GM06990 (cell line): ENCODE measurements at regions not wholly inside any gene's neighbourhood (a gene's known extent, or its start where the extent isn't known, plus 50 kb on each side); places are given as distances from the start of the nearest gene placed in this dataset.

Experiments used
- DNase-seq: peaks from one replicate; pipeline ENCODE4 v3.0.0-alpha.2; 2011; ENCODE audit not compliant: insufficient read length; ENCODE audit errors: extremely low read depth
- H3K27me3 ChIP-seq: replicated peaks from 2 replicates; pipeline ENCODE4 v1.6.0; 2011; ENCODE audit warnings: low read length; ENCODE audit not compliant: control insufficient read depth, insufficient read depth
- H3K36me3 ChIP-seq: 2 replicates; pipeline ENCODE4 v1.5.1; 2011; ENCODE audit warnings: low read length; ENCODE audit not compliant: control insufficient read depth, insufficient read depth
- H3K4me3 ChIP-seq: replicated peaks from 2 replicates; pipeline ENCODE4 v1.5.1; 2011; ENCODE audit warnings: low read depth, mild to moderate bottlenecking, control low read depth, low read length
- TF ChIP-seq, protein P1 (sequence below): IDR thresholded peaks from 2 replicates; pipeline ENCODE4 v1.5.1; 2011; ENCODE audit warnings: low read length, control low read depth, mild to moderate bottlenecking, inconsistent platforms; ENCODE audit not compliant: insufficient read depth, poor library complexity, severe bottlenecking

DNA sequence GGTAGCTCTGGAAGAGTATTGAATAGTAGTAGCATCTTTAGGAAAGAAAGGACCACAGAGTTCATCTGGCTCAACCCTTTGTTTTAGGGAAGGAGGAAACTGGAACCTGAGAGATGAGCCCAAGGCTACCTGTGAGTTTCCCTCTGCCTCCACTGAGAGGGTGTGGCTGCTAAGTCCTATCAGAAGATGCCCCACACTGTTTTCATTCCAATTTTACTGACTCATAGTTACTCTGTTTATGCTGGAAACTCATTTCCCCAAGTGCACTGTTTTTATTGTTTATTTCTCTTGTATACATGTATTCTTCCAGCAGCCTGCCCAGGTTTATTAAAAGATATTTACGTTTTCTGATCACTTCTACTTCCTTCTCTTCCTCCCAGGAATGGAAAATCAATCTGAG lies 127.4 kb upstream of the ARHGAP5 start:
- no peak for DNase-seq
- Histone ChIP-seq H3K4me3 (no peak overlapping the region), H3K27me3 (no peaks in the 10 kb centered on the region), H3K36me3 (no peaks in the 10 kb centered on the region)
- TF ChIP-seq, protein P1, sequence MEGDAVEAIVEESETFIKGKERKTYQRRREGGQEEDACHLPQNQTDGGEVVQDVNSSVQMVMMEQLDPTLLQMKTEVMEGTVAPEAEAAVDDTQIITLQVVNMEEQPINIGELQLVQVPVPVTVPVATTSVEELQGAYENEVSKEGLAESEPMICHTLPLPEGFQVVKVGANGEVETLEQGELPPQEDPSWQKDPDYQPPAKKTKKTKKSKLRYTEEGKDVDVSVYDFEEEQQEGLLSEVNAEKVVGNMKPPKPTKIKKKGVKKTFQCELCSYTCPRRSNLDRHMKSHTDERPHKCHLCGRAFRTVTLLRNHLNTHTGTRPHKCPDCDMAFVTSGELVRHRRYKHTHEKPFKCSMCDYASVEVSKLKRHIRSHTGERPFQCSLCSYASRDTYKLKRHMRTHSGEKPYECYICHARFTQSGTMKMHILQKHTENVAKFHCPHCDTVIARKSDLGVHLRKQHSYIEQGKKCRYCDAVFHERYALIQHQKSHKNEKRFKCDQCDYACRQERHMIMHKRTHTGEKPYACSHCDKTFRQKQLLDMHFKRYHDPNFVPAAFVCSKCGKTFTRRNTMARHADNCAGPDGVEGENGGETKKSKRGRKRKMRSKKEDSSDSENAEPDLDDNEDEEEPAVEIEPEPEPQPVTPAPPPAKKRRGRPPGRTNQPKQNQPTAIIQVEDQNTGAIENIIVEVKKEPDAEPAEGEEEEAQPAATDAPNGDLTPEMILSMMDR: no peak

DNA sequence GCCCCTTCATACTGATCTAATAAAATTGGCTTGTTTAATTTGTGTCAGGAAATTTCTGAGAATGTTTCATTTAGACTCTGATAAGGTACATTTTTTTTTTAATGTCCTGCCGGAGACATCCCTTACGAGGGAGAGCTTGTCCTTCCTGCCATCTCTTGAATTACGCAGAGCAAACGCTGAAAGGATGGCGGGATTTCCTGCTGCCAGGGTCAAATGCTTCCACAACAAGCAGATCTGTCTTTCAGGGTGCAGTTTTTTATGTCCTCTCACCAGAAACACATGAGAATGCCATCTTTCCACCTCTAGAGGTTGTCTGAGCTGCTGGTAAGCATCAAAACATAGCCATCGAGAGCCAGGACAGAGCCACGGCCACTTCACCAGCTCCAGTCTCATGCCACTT lies 126.8 kb upstream of the ARHGAP5 start:
- TF ChIP-seq, protein P1: no peak
- DNase-seq: no peak
- H3K4me3 ChIP-seq: no peak overlapping the region
- no peaks in the 10 kb centered on the region for H3K36me3 ChIP-seq
- no peaks in the 10 kb centered on the region for H3K27me3 ChIP-seq

DNA sequence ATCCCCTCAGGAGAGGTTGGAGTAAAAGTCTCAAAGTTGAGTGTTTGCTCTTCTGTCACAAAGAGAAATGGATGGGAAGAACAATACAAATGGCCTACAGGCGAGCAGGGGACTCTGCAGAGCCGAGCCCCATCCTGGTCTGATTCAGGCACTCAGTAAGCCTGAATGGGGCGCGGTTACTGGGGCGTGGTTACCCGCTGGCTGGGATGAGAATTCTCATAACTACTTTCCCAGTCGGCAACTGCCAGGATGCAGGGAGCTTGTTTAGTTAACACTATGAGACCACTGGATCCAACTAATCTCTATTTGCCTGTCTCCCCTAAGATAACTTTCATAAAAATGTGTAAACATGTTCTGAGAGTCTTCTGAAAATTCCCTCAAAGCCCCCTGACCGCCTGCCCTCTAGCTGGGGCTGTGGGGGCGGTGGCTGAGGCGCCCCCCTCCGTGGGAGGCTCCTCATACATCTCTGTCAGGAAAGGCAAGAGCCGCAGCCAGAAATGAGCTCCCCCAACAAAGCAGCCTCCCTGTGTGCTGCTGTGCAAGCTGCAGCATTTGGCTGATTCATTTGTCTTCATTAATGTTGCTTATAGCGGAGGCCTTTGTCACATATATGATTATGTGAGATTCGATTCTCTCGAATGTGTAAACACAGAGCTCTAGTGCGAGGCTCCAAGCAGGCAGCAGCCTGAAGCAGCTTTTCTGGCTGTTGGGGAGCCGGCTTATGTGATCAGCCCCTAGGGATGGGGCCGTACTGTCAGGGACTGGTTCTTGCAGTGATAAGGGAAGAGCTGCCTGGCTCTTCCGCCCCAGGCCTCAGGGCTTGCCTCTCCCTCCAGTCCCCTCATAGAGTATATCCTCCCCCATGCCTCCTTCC lies 126.1 kb upstream of the ARHGAP5 start:
- TF ChIP-seq, protein P1: no peak
- no peak for DNase-seq
- H3K27me3 ChIP-seq: no peaks in the 10 kb centered on the region
- no peaks in the 10 kb centered on the region for H3K36me3 ChIP-seq
- no peak overlapping the region for H3K4me3 ChIP-seq

DNA sequence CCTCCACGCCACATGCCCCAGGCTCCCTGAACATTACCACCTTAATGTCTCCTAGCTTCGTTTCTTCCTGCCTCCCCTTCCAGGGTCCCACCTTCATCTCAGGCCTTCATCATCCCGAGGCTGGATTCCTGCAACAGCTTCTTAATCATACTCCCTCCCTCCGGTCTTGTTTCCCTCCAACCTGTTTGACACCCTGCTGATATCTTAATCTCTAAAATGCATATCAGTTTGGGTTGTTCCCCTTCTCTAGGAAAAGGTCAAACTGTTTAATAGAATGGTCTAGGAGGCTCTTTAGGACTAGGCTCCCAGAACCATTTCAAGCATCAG lies 125.5 kb upstream of the ARHGAP5 start:
- no peak overlapping the region for H3K4me3 ChIP-seq
- TF ChIP-seq, protein P1: no peak
- H3K36me3 ChIP-seq: no peaks in the 10 kb centered on the region
- DNase-seq: no peak
- H3K27me3 ChIP-seq: no peaks in the 10 kb centered on the region

DNA sequence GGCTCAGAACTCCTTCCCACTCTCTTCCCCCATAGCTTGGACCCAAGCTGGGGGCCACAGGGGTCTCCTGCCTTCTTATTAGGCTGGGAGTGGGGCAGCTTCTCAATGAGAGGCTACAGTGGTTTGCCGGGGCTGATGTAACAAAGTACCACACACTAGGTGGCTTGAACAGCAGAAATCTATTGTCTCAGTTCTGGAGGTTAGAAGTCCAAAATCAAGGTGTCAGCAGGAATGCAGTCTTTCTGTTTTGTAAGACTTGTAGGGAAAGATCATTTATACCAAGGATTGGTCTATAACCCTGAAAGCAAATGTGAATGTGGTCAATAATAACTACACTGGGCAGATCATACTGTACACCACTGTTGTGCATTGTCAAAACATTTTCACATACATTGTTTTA lies 124.5 kb upstream of the ARHGAP5 start:
- no peak for DNase-seq

More for the DNA sequence above, 124.5 kb upstream of the ARHGAP5 start:
- TF ChIP-seq, protein P1: no peak
- Histone ChIP-seq H3K4me3 (no peak overlapping the region), H3K36me3 (no peaks in the 10 kb centered on the region), H3K27me3 (no peaks in the 10 kb centered on the region)
